ENCODE measurements at regions not wholly inside any gene's neighbourhood (a gene's known extent, or its start where the extent isn't known, plus 50 kb on each side); places are given as distances from the start of the nearest gene placed in this dataset.

DNA sequence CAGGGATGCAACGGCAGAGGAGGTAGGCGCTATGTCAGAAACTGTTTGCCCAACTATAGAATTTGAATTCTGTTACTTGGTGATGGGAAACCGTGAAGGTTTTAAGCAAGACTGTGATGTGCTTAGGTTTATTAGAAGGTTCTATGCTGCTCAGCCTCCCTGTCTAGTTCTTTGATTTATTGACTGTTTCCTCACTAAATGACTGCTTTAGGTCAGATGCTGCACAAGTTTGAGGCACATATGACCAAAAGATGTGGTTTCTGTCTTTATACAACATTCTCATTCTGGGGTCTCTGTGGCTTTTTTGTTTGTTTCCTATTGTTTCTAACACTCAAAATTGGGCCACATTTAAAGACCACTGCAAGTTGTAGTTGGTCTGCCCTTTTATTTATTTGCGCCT lies 323.0 kb upstream of the OBI1 start:
- no peaks in the 10 kb centered on the region for H3K27me3 Mint-ChIP-seq (ENCODE audit: low read depth)
- H3K4me1 Mint-ChIP-seq, result no peaks in the 10 kb centered on the region
- no peak overlapping the region for H3K4me3 Mint-ChIP-seq
- DNase-seq (ENCODE audit: low spot score) (no peak), ATAC-seq (no peak)
- no peaks in the 10 kb centered on the region for H3K36me3 Mint-ChIP-seq
- POLR2A ChIA-PET, result no interaction called here
- H3K27ac Mint-ChIP-seq, result no peak overlapping the region
- H3K9me3 Mint-ChIP-seq, result no peaks in the 10 kb centered on the region
- TF ChIP-seq, protein P1, sequence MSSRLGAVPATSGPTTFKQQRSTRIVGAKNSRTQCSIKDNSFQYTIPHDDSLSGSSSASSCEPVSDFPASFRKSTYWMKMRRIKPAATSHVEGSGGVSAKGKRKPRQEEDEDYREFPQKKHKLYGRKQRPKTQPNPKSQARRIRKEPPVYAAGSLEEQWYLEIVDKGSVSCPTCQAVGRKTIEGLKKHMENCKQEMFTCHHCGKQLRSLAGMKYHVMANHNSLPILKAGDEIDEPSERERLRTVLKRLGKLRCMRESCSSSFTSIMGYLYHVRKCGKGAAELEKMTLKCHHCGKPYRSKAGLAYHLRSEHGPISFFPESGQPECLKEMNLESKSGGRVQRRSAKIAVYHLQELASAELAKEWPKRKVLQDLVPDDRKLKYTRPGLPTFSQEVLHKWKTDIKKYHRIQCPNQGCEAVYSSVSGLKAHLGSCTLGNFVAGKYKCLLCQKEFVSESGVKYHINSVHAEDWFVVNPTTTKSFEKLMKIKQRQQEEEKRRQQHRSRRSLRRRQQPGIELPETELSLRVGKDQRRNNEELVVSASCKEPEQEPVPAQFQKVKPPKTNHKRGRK (CRISPR knock-in tag; IDR thresholded peaks at IDR 0.05; ENCODE audit: borderline replicate concordance), result no peak
- TF ChIP-seq ZNF281 (CRISPR knock-in tag; IDR thresholded peaks at IDR 0.05) (no peak), HMGXB4 (CRISPR knock-in tag; IDR thresholded peaks at IDR 0.05) (no peak), HMGA2 (CRISPR knock-in tag; IDR thresholded peaks at IDR 0.05) (no peak), CREB1 (CRISPR knock-in tag; IDR thresholded peaks at IDR 0.05) (no peak), ZNF532 (CRISPR knock-in tag; IDR thresholded peaks at IDR 0.05; ENCODE audit: borderline replicate concordance) (no peak), NR1H2 (CRISPR knock-in tag; IDR thresholded peaks at IDR 0.05) (no peak), ZNF263 (CRISPR knock-in tag; IDR thresholded peaks at IDR 0.05; ENCODE audit: low read depth) (no peak), TCF7 (CRISPR knock-in tag; IDR thresholded peaks at IDR 0.05; ENCODE audit: low read depth) (no peak)
- TF ChIP-seq, protein P2, sequence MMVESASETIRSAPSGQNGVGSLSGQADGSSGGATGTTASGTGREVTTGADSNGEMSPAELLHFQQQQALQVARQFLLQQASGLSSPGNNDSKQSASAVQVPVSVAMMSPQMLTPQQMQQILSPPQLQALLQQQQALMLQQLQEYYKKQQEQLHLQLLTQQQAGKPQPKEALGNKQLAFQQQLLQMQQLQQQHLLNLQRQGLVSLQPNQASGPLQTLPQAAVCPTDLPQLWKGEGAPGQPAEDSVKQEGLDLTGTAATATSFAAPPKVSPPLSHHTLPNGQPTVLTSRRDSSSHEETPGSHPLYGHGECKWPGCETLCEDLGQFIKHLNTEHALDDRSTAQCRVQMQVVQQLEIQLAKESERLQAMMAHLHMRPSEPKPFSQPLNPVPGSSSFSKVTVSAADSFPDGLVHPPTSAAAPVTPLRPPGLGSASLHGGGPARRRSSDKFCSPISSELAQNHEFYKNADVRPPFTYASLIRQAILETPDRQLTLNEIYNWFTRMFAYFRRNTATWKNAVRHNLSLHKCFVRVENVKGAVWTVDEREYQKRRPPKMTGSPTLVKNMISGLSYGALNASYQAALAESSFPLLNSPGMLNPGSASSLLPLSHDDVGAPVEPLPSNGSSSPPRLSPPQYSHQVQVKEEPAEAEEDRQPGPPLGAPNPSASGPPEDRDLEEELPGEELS (CRISPR knock-in tag; IDR thresholded peaks at IDR 0.05), result no peak
- TF ChIP-seq, protein P3, sequence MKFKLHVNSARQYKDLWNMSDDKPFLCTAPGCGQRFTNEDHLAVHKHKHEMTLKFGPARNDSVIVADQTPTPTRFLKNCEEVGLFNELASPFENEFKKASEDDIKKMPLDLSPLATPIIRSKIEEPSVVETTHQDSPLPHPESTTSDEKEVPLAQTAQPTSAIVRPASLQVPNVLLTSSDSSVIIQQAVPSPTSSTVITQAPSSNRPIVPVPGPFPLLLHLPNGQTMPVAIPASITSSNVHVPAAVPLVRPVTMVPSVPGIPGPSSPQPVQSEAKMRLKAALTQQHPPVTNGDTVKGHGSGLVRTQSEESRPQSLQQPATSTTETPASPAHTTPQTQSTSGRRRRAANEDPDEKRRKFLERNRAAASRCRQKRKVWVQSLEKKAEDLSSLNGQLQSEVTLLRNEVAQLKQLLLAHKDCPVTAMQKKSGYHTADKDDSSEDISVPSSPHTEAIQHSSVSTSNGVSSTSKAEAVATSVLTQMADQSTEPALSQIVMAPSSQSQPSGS (CRISPR knock-in tag; IDR thresholded peaks at IDR 0.05; ENCODE audit: borderline replicate concordance, low read depth), result no peak
- TF ChIP-seq, protein P4, sequence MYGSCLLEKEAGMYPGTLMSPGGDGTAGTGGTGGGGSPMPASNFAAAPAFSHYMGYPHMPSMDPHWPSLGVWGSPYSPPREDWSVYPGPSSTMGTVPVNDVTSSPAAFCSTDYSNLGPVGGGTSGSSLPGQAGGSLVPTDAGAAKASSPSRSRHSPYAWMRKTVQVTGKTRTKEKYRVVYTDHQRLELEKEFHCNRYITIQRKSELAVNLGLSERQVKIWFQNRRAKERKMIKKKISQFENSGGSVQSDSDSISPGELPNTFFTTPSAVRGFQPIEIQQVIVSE (CRISPR knock-in tag; IDR thresholded peaks at IDR 0.05; ENCODE audit: borderline replicate concordance), result no peak
- CTCF ChIA-PET, result no interaction called here
